ENCODE measurements at regions not wholly inside any gene's neighbourhood (a gene's known extent, or its start where the extent isn't known, plus 50 kb on each side); places are given as distances from the start of the nearest gene placed in this dataset.

GRCh38 chr4:173866322-173867026 lies 336.4 kb upstream of the HAND2 start:
- TF ChIP-seq CTCF (IDR thresholded peaks at IDR 0.05) (no peak), POLR2A (IDR thresholded peaks at IDR 0.05) (no peak)
